SK-N-SH (cell line): ENCODE measurements at regions not wholly inside any gene's neighbourhood (a gene's known extent, or its start where the extent isn't known, plus 50 kb on each side); places are given as distances from the start of the nearest gene placed in this dataset.

Experiments used
- CTCF ChIA-PET: fragments of 300-600, 350-600 bp; formaldehyde crosslinking; extraction: SDS; loops from one replicate; lab custom pipeline; 2021; lab: Yijun Ruan, JAX
- POLR2A ChIA-PET: fragments of 350-600 bp; sonication (Branson Sonifier 250); formaldehyde crosslinking; extraction: SDS; loops from one replicate; lab custom pipeline; 2020; ENCODE audit warnings: antibody characterized with exemption, inconsistent platforms; lab: Yijun Ruan, JAX
- DNase-seq: peaks from one replicate; pipeline ENCODE4 v3.0.0; 2012
- H2AFZ ChIP-seq: fragments of 200-600 bp; sonication (generic); 2 replicates; pipeline ENCODE4 v1.8.1; 2016; ENCODE audit warnings: antibody characterized with exemption, mild to moderate bottlenecking, low read depth
- H3F3A ChIP-seq: fragments of 200-600 bp; sonication (generic); replicated peaks from 2 replicates; pipeline ENCODE3; 2016; ENCODE audit warnings: antibody characterized with exemption, mild to moderate bottlenecking; ENCODE audit not compliant: insufficient read depth
- H3K27ac ChIP-seq, 2 experiments: fragments of 200-500 bp in 1 of 2; fragments of 200-600 bp in 1 of 2; sonication (Bioruptor generic) in 1 of 2; sonication (generic), shearing (Covaris generic) in 1 of 2; 2 replicates each; pipeline versions ENCODE4 v1.5.1 to v1.6.1; 2014 to 2016; ENCODE audit warnings: low read depth in 2 of 2, inconsistent platforms in 1 of 2, low read length in 1 of 2, mild to moderate bottlenecking in 1 of 2, mixed read lengths in 1 of 2
- H3K27me3 ChIP-seq: fragments of 200-600 bp; sonication (generic), shearing (Covaris generic); 2 replicates; pipeline ENCODE4 v1.6.1; 2016; ENCODE audit warnings: mixed run types; ENCODE audit not compliant: insufficient read depth
- H3K36me3 ChIP-seq, 2 experiments: fragments of 200-500 bp in 1 of 2; fragments of 200-600 bp in 1 of 2; sonication (Bioruptor generic) in 1 of 2; sonication (generic) in 1 of 2; replicated peaks in 1 of 2; 2 replicates each; pipeline versions ENCODE3 to v1.5.1; 2014 to 2016; ENCODE audit warnings: low read length in 1 of 2, mild to moderate bottlenecking in 1 of 2; ENCODE audit not compliant: insufficient read depth in 2 of 2, control insufficient read depth in 1 of 2
- H3K4me1 ChIP-seq, 2 experiments: fragments of 200-500 bp in 1 of 2; fragments of 200-600 bp in 1 of 2; sonication (Bioruptor generic) in 1 of 2; sonication (generic), shearing (Covaris generic) in 1 of 2; 2 replicates each; pipeline versions ENCODE4 v1.5.1 to v1.6.1; 2014 to 2016; ENCODE audit warnings: low read depth in 1 of 2, low read length in 1 of 2, mixed run types in 1 of 2; ENCODE audit not compliant: insufficient read depth in 2 of 2, control insufficient read depth in 1 of 2
- H3K4me2 ChIP-seq: fragments of 200-600 bp; sonication (generic), shearing (Covaris generic); 2 replicates; pipeline ENCODE4 v1.6.1; 2017; ENCODE audit warnings: mixed run types
- H3K4me3 ChIP-seq, 2 experiments: fragments of 200-500 bp in 1 of 2; fragments of 200-600 bp in 1 of 2; sonication (Bioruptor generic) in 1 of 2; sonication (generic), shearing (Covaris generic) in 1 of 2; 2 replicates each; pipeline versions ENCODE4 v1.5.1 to v1.8.1; 2014 to 2016; ENCODE audit warnings: low read depth in 2 of 2, inconsistent platforms in 1 of 2, low read length in 1 of 2, mild to moderate bottlenecking in 1 of 2, mixed read lengths in 1 of 2, moderate library complexity in 1 of 2
- H3K79me2 ChIP-seq: fragments of 200-600 bp; sonication (generic); 2 replicates; pipeline ENCODE4 v1.8.1; 2017; ENCODE audit warnings: mild to moderate bottlenecking; ENCODE audit not compliant: insufficient read depth
- H3K9ac ChIP-seq: fragments of 200-600 bp; sonication (generic); 2 replicates; pipeline ENCODE4 v1.6.1; 2017; ENCODE audit warnings: mixed run types
- H3K9me2 ChIP-seq: fragments of 200-600 bp; sonication (generic); 2 replicates; pipeline ENCODE4 v1.6.1; 2017; ENCODE audit warnings: mixed run types
- H3K9me3 ChIP-seq: fragments of 200-600 bp; sonication (generic); 2 replicates; pipeline ENCODE4 v1.6.1; 2017; ENCODE audit warnings: mixed run types, mild to moderate bottlenecking, moderate library complexity
- H4K20me1 ChIP-seq: fragments of 200-600 bp; sonication (generic); 2 replicates; pipeline ENCODE4 v1.6.1; 2017; ENCODE audit warnings: mild to moderate bottlenecking, mixed run types; ENCODE audit not compliant: insufficient read depth
- ELF1 ChIP-seq: IDR thresholded peaks from 2 replicates; pipeline ENCODE4 v1.4.0; 2012
- EZH2phosphoT487 ChIP-seq: fragments of 200-600 bp; sonication (generic); IDR thresholded peaks from 2 replicates; pipeline ENCODE4 v1.6.1; 2017; ENCODE audit warnings: low read depth, mixed run types, mild to moderate bottlenecking, antibody characterized with exemption, moderate library complexity, borderline replicate concordance
- FOSL2 ChIP-seq: IDR thresholded peaks from 2 replicates; pipeline ENCODE4 v1.4.0; 2012; ENCODE audit warnings: low read depth, mild to moderate bottlenecking, moderate library complexity, borderline replicate concordance
- FOXJ3 ChIP-seq: sonication (generic); formaldehyde crosslinking; IDR thresholded peaks from 2 replicates; pipeline ENCODE4 v1.5.1; 2020; ENCODE audit warnings: mild to moderate bottlenecking, missing genetic modification reagents
- FOXM1 ChIP-seq: IDR thresholded peaks from 2 replicates; pipeline ENCODE4 v1.4.0; 2012; ENCODE audit warnings: low read depth, mild to moderate bottlenecking
- JUND ChIP-seq: IDR thresholded peaks from 2 replicates; pipeline ENCODE4 v1.4.0; 2012
- MEF2A ChIP-seq: IDR thresholded peaks from 2 replicates; pipeline ENCODE4 v1.4.0; 2012; ENCODE audit warnings: low read depth, borderline replicate concordance
- MXI1 ChIP-seq: IDR thresholded peaks from 2 replicates; pipeline ENCODE4 v1.6.1; 2012; ENCODE audit warnings: mild to moderate bottlenecking, low read depth, low read length, improper control_type of control experiment
- NFIC ChIP-seq: IDR thresholded peaks from 2 replicates; pipeline ENCODE4 v1.4.0; 2012; ENCODE audit warnings: borderline replicate concordance
- POLR2AphosphoS5 ChIP-seq: IDR thresholded peaks from 2 replicates; pipeline ENCODE4 v1.6.1; 2012; ENCODE audit warnings: low read depth, low read length
- RCOR1 ChIP-seq: fragments of 150-350 bp; IDR thresholded peaks from 2 replicates; pipeline ENCODE4 v1.6.1; 2017; ENCODE audit warnings: antibody characterized with exemption, low read length
- RFX5 ChIP-seq: IDR thresholded peaks from 2 replicates; pipeline ENCODE4 v1.6.1; 2012; ENCODE audit warnings: mild to moderate bottlenecking, improper control_type of control experiment, low read length
- SIN3A ChIP-seq: IDR thresholded peaks from 2 replicates; pipeline ENCODE4 v1.6.1; 2012; ENCODE audit warnings: low read depth, mild to moderate bottlenecking, low read length, moderate library complexity, borderline replicate concordance
- YY1 ChIP-seq: IDR thresholded peaks from 2 replicates; pipeline ENCODE4 v1.4.0; 2012; ENCODE audit warnings: low read depth, mild to moderate bottlenecking
- WGBS: methylation state at CpG from one replicate; pipeline ENCODE4 v1.1.6; 2017; ENCODE audit warnings: low lambda C conversion rate; 5-methylcytosine and 5-hydroxymethylcytosine counted together
- TF ChIP-seq, protein P1 (sequence below): IDR thresholded peaks from 2 replicates; pipeline ENCODE4 v1.4.0; 2012; ENCODE audit warnings: low read depth, borderline replicate concordance
- TF ChIP-seq, protein P2 (sequence below): IDR thresholded peaks from 2 replicates; pipeline ENCODE4 v1.4.0; 2012; ENCODE audit warnings: low read depth
- TF ChIP-seq, protein P3 (sequence below): fragments of 200-600 bp; sonication (generic); IDR thresholded peaks from 2 replicates; pipeline ENCODE4 v1.6.1; 2017; ENCODE audit warnings: antibody characterized with exemption, mild to moderate bottlenecking, moderate library complexity
- TF ChIP-seq, protein P4 (sequence below): IDR thresholded peaks from 2 replicates; pipeline ENCODE4 v1.4.0; 2012; ENCODE audit warnings: low read depth, borderline replicate concordance
- TF ChIP-seq, protein P5 (sequence below): fragments of 150-350 bp; IDR thresholded peaks from 2 replicates; pipeline ENCODE4 v1.6.1; 2017; ENCODE audit warnings: antibody characterized with exemption, low read length, low read depth, borderline replicate concordance
- TF ChIP-seq, protein P6 (sequence below): fragments of 150-350 bp; IDR thresholded peaks from 2 replicates; pipeline ENCODE4 v1.6.1; 2016; ENCODE audit warnings: mild to moderate bottlenecking, low read depth, low read length

DNA sequence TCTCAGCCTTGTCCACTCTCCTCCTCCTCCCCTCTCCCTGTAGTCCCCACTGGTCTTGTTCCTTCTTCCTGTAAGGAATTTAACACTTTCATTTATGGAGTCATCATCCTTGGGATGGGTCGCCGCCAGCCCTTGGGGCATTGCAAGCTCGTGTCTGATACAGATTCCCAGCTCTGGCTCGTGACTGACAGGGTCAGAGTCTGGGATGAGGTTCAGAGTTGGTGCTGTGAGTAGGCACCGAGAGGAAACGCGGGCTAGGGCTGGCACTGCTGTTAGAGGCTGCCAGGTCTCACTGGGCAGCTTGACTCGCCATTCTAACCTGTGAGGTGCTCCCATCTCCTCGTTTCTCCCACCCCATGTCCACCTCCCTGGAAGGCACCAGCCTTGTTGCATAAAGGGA lies 407.0 kb downstream of the SOX9 start:
- H3K27ac ChIP-seq = no peak overlapping the region
- peaks cover 25% of the 10 kb centered on the region for H3K79me2 ChIP-seq
- H4K20me1 ChIP-seq = no peaks in the 10 kb centered on the region; the same call in 1 of the 2 replicates
- no peak for TF ChIP-seq RFX5
- TF ChIP-seq, protein P1, sequence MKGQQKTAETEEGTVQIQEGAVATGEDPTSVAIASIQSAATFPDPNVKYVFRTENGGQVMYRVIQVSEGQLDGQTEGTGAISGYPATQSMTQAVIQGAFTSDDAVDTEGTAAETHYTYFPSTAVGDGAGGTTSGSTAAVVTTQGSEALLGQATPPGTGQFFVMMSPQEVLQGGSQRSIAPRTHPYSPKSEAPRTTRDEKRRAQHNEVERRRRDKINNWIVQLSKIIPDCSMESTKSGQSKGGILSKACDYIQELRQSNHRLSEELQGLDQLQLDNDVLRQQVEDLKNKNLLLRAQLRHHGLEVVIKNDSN = no peak
- TF ChIP-seq, protein P2, sequence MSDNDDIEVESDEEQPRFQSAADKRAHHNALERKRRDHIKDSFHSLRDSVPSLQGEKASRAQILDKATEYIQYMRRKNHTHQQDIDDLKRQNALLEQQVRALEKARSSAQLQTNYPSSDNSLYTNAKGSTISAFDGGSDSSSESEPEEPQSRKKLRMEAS = no peak
- no peak for TF ChIP-seq NFIC
- TF ChIP-seq FOSL2 = no peak
- TF ChIP-seq YY1 = no peak
- no peak for TF ChIP-seq EZH2phosphoT487
- TF ChIP-seq, protein P3, sequence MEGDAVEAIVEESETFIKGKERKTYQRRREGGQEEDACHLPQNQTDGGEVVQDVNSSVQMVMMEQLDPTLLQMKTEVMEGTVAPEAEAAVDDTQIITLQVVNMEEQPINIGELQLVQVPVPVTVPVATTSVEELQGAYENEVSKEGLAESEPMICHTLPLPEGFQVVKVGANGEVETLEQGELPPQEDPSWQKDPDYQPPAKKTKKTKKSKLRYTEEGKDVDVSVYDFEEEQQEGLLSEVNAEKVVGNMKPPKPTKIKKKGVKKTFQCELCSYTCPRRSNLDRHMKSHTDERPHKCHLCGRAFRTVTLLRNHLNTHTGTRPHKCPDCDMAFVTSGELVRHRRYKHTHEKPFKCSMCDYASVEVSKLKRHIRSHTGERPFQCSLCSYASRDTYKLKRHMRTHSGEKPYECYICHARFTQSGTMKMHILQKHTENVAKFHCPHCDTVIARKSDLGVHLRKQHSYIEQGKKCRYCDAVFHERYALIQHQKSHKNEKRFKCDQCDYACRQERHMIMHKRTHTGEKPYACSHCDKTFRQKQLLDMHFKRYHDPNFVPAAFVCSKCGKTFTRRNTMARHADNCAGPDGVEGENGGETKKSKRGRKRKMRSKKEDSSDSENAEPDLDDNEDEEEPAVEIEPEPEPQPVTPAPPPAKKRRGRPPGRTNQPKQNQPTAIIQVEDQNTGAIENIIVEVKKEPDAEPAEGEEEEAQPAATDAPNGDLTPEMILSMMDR = no peak
- no peak for TF ChIP-seq FOXJ3 (CRISPR knock-in tag)
- TF ChIP-seq JUND = no peak
- no peak for TF ChIP-seq FOXM1
- no peak for TF ChIP-seq RCOR1
- no peak for TF ChIP-seq ELF1
- no peak for TF ChIP-seq MEF2A
- TF ChIP-seq, protein P4, sequence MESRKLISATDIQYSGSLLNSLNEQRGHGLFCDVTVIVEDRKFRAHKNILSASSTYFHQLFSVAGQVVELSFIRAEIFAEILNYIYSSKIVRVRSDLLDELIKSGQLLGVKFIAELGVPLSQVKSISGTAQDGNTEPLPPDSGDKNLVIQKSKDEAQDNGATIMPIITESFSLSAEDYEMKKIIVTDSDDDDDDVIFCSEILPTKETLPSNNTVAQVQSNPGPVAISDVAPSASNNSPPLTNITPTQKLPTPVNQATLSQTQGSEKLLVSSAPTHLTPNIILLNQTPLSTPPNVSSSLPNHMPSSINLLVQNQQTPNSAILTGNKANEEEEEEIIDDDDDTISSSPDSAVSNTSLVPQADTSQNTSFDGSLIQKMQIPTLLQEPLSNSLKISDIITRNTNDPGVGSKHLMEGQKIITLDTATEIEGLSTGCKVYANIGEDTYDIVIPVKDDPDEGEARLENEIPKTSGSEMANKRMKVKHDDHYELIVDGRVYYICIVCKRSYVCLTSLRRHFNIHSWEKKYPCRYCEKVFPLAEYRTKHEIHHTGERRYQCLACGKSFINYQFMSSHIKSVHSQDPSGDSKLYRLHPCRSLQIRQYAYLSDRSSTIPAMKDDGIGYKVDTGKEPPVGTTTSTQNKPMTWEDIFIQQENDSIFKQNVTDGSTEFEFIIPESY = no peak
- no peak for TF ChIP-seq SIN3A
- TF ChIP-seq, protein P5, sequence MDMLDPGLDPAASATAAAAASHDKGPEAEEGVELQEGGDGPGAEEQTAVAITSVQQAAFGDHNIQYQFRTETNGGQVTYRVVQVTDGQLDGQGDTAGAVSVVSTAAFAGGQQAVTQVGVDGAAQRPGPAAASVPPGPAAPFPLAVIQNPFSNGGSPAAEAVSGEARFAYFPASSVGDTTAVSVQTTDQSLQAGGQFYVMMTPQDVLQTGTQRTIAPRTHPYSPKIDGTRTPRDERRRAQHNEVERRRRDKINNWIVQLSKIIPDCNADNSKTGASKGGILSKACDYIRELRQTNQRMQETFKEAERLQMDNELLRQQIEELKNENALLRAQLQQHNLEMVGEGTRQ = no peak
- TF ChIP-seq, protein P6, sequence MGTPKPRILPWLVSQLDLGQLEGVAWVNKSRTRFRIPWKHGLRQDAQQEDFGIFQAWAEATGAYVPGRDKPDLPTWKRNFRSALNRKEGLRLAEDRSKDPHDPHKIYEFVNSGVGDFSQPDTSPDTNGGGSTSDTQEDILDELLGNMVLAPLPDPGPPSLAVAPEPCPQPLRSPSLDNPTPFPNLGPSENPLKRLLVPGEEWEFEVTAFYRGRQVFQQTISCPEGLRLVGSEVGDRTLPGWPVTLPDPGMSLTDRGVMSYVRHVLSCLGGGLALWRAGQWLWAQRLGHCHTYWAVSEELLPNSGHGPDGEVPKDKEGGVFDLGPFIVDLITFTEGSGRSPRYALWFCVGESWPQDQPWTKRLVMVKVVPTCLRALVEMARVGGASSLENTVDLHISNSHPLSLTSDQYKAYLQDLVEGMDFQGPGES = no peak
- no peak for TF ChIP-seq POLR2AphosphoS5
- TF ChIP-seq MXI1 = no peak
- H3K9ac ChIP-seq = no peak overlapping the region
- no peaks in the 10 kb centered on the region for H3F3A ChIP-seq
- H3K4me3 ChIP-seq = no peak overlapping the region
- DNase-seq = no peak
- no peaks in the 10 kb centered on the region for H3K36me3 ChIP-seq
- ChIA-PET CTCF (interaction anchor here (0.7 to 4.4 kb wide), 3 partner anchors 13 to 176 kb away, joined by 3 to 31 read pairs (median 4); no protein-coding TSS in a partner anchor), POLR2A (no interaction called here)
- no peaks in the 10 kb centered on the region for H3K27me3 ChIP-seq
- H3K9me2 ChIP-seq = no peaks in the 10 kb centered on the region
- no peak overlapping the region for H3K4me2 ChIP-seq
- no peaks in the 10 kb centered on the region for H3K9me3 ChIP-seq
- no peaks in the 10 kb centered on the region for H3K4me1 ChIP-seq
- 86% methylated on average over 9 of the region's 9 CpGs for WGBS
- no peak overlapping the region for H2AFZ ChIP-seq
